Stimulated activated CD8-positive, alpha-beta memory T cell treated with anti-CD3 and anti-CD28 coated beads, Interleukin-7, amount 100 ng/mL, for 24 hours (primary cell): ENCODE measurements at regions not wholly inside any gene's neighbourhood (a gene's known extent, or its start where the extent isn't known, plus 50 kb on each side); places are given as distances from the start of the nearest gene placed in this dataset.
"Not testable (repeated sequence)": the region's sequence is repeated elsewhere in the genome, so short reads cannot be mapped to it uniquely, and the experiment has no call there.

Source experiments
- DNase-seq: peaks from one replicate; pipeline ENCODE4 v3.0.0-alpha.2; 2020; ENCODE audit warnings: low read depth

DNA sequence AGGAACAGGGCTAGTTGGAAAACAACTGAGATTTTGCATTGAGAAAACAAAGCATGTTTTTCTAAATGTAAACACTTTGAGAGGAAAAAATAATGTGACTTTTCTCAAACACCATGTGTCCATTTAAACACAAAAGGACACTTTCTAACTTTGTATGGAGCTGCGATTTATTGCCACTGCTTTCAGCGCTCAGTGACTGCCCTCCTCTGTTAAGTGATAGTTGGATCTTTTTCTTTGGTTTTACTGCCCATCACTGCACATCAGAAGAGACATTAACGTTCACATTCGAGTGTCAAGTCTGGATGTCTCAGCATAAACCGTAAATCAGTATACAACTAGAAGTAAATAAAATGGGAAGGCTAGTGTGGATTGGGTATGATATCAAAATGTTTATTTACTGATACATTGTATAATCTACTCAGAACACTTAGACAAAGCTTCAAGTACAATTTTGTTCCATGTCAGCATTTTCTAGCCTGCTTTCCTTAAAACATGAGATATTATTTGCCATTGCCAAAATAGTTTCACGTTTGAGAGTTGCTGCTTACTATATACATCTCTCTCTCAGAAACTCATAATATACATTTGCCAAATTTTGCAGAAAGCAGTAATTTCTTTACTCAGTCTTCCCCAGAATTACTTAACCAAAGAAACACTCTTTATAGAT lies 237.6 kb downstream of the IKZF2 start:
- DNase-seq: no peak

DNA sequence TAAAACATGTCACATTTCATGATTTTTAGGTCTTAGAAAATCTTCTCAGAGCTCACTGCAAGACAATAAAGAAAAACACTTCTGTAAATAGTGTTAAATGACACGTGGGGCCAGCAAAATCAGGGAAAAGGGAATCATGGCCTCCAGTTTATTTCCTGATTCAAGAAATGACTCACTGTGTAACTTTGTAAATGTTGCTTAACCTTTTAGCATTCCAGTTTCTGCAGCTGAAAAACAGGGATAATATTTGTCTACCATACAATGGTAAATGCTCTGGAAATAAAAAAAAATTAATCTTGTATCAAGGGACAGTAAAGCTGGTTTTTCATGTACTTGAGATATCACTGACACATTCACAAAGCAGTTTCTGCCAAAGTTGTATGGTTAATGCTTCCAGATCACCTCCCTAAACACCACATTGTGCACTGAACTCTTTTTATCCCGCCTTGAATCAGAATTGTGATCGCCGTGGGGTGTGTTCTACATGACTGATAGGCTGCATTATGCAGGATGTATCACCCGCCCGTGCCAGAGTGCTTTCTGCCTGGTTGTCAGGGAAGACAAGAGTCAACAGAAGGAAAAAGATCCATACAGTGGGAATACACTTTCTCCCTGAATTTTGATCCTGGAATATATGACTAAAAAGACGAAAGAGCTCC lies 238.8 kb downstream of the IKZF2 start:
- DNase-seq: no peak

DNA sequence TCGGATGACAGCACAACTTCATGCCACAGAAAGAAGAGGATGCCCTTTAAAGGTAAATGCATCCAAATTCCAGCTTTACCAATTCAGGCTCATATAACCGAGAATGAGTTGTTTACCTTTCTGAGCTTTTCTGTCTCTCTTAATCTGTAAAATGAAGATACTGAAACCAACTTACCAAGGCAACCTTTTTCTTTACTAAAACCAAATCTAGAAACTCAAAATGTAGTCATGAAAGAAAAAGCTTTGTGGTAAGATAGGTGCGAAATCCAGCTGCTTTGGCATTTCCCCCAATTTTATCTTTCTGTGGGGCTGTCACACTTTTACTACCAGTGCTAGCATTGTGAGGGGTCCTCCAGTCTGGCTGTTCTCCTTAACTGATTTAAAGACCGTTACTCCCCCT lies 240.4 kb downstream of the IKZF2 start:
- no peak for DNase-seq

GRCh38 chr2:212908682-212909435 lies 242.6 kb downstream of the IKZF2 start:
- DNase-seq: no peak

DNA sequence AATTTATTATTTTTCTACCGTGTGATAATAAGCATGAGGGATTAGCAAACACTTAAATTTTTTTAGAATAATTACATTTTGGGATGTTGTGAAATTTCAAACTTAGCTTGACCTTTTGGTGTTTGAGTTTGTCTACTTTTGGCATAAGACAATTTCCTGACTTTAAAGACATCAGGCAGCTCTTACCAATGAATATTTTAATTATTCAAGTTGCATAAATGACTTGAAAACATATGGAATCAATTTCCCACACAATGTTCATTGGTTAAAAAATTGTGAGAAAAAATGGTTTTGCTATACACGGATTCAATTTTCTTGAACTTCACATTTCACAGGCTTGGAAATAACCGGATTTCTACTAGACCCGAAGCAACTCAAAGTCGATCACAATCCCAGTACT lies 243.4 kb downstream of the IKZF2 start:
- no peak for DNase-seq

DNA sequence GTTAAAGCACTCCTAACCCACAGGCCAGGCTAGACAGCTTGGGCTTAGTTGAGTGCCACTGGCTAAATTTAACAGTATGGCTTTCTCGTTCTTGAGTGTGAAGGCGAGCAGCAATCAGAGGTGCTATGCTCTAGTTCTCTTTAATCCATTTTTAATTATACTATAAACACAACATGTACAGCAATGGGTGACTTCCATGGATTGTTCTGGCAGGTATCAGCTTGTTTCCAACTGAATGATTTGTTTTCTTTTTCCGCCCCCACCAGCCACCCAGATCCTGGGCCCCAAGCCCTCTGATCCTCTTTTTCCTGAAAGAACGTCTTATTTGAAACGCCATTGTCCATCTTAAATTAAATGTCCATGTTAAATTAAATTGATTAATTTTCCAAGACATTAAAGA lies 244.8 kb downstream of the IKZF2 start:
- DNase-seq: no peak

DNA sequence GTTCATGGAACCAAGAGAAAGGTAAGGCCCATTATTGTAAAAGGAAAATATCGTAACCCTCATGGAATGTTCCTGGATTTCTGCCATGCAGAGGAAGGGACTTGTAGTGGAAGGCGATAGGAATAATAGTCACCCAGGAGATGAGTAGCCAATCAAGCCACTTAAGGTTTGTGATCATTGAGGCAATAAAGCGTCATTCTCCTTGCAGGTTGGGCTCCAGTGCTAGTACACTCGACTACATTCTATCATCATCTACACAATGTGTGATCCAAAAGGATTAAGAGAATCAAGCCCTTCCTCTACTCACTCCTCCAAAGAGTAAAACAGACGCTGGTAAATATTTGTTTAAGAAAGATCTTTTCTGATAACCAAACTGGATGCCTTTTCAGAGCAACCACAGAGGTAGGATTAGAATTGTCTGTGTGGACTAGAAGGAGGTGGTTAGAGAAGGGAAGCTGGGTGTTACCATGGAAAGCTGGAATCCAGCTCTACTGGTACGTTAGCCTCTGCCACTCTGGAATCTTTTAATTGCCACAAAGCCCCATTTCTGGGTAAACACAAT lies 245.7 kb downstream of the IKZF2 start:
- DNase-seq: no peak

GRCh38 chr2:212904646-212905045 lies 246.8 kb downstream of the IKZF2 start:
- DNase-seq: no peak

DNA sequence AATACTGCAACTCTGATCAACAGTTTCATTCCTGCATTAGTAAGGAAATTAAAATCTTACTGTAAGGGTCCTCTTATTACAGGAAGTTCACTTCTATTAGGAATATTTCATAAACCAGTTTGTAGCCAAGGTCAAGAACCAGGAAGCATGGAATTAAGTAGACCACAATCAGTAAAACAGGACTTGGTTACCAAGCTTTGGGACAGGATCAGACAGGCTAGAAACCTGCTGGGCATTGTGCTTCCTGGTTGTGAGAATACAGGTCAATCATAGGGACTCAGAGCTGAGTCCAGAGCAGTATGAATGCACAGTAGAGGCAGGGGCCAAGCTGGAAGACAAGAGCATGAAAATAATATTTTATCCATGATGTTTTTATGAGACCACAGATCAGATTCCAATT lies 248.0 kb downstream of the IKZF2 start:
- DNase-seq: no peak

GRCh38 chr2:212902421-212902820 lies 249.0 kb downstream of the IKZF2 start:
- no peak for DNase-seq

GRCh38 chr2:212901604-212902275 lies 249.7 kb downstream of the IKZF2 start:
- DNase-seq: no peak

DNA sequence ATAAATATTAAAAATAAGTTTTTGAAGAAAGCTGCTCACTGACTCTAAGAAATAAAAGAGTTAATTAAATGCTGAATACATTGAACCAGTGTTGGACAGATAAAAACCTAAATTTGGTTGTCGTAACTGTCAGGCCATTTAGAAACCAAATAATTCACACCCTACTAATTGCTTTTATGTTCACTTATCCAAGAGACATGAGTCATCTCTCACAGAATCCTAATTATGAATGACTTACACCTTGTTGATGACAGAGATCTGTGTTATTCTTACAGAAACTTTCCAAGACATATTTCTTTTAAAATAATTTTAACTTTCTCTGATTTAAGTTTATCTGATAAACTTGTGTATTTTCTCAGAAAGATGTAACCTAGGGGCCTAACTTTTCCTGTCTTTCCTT lies 250.7 kb downstream of the IKZF2 start:
- DNase-seq: no peak

DNA sequence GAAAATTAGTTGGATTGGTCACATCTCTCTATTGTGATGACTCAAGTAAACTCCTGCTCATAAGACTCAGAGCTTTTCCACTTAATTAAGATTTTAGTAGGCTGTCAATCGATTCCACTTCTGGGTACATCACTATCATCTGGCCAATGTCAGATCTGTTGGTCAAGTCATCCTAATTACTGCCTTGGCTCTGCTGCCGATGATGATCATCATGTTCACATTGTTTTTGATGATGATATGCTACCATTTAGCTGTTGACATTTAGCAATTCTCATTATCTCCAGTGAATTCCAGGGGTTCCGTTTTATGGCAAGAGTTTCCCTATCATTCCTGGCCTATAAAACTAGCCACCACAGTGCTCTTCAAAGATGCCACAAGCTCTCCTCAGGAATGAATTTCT lies 253.4 kb downstream of the IKZF2 start:
- no peak for DNase-seq

DNA sequence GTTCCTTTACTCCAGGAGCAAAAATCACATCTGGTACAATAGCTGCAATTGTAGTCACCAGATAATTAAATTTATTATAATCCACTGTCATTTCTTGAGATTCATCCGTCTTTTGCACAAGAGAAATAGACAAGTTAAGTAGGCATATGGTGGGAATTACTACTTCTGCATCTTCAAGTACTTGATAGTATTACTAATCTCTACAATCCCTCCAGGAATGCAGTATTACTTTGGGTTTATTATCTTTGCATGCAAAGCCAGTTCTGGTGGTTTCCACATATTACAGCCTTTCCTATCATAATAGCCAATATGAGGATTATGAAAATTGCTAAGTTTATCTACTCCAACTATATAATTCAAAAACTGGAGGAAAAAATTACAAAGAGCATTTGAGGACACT lies 254.1 kb downstream of the IKZF2 start:
- no peak for DNase-seq

DNA sequence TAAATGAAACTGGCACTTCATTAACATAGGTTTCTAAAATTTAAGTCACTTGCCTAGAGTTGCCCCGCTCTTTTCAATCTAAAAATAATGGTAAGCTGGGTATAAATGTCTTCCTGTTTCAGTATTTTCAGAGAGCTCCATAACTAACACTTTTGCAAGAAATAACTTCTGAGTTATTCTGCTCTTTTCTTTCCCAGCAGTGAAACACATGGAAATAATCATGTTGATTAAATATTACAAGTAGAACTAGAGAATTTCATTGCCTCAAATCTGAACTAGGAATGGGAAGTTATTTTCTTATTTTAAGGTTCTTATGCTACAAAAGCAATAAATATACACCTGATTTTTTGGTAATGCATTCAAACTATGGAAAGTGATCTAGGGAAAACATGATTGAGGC lies 257.4 kb downstream of the IKZF2 start:
- no peak for DNase-seq

GRCh38 chr2:212893216-212893615 lies 258.2 kb downstream of the IKZF2 start:
- DNase-seq: no peak

- no peak for DNase-seq
These were observed 259.2 kb downstream of the IKZF2 start for GRCh38 chr2:212892193-212892592.

DNA sequence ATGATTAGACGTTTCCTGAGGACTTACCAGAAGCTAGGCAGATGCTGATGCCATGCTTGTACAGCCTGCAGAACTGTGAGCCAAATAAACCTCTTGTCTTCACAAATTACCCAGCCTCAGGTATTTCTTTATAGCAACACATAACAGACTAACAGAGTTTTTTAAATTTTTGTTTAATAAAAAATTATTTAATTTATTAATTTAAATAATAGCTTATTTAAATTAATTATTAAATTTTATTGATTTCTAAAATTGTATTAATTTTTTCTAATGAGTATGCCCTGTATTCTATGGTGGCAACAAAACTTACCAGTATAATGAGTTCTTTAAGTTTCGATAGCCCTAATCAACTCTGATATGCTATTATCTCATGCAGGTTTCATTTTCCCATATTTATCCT lies 259.8 kb downstream of the IKZF2 start:
- DNase-seq: no peak

GRCh38 chr2:212882626-212883025 lies 268.8 kb downstream of the IKZF2 start:
- no peak for DNase-seq

GRCh38 chr2:212876556-212876955 lies 274.9 kb downstream of the IKZF2 start:
- not testable (repeated sequence) for DNase-seq

DNA sequence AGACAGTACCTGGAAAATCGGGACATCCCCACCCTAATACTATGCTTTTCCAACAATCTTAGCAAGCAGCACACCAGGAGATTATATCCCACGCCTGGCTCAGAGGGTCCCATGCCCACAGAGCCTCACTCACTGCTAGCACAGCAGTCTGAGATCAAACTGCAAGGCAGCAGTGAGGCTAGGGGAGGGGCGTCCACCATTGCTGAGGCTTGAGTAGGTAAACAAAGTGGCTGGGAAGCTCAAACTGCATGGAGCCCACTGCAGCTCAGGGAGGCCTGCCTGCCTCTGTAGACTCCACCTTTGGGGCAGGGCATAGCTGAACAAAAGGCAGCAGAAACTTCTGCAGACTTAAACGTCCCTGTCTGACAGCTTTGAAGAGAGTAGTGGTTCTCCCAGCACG lies 275.5 kb downstream of the IKZF2 start:
- not testable (repeated sequence) for DNase-seq

GRCh38 chr2:212873256-212873655 lies 278.2 kb downstream of the IKZF2 start:
- no peak for DNase-seq
